ENCODE measurements at regions not wholly inside any gene's neighbourhood (a gene's known extent, or its start where the extent isn't known, plus 50 kb on each side); places are given as distances from the start of the nearest gene placed in this dataset.

DNA sequence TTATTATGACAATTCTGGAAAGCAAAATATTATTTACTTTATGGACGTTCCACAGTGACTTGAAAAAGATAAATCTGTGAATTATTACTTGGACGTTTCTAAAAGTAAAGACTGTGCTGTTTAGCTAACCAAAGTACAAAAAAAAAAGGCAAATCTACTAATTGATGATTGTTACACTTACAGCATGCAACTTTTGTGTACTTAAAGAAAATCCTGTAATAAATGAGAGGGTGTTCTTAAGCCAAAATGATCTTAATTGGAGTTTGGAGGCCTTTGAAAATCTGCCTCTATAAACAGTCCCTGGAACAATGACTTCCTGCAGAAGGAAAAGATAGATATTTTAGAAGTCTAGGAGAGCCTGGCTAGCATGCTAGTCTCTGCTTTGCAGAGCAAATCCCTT is 434.0 kb upstream of the SYT1 start:
- TF ChIP-seq, protein P1, sequence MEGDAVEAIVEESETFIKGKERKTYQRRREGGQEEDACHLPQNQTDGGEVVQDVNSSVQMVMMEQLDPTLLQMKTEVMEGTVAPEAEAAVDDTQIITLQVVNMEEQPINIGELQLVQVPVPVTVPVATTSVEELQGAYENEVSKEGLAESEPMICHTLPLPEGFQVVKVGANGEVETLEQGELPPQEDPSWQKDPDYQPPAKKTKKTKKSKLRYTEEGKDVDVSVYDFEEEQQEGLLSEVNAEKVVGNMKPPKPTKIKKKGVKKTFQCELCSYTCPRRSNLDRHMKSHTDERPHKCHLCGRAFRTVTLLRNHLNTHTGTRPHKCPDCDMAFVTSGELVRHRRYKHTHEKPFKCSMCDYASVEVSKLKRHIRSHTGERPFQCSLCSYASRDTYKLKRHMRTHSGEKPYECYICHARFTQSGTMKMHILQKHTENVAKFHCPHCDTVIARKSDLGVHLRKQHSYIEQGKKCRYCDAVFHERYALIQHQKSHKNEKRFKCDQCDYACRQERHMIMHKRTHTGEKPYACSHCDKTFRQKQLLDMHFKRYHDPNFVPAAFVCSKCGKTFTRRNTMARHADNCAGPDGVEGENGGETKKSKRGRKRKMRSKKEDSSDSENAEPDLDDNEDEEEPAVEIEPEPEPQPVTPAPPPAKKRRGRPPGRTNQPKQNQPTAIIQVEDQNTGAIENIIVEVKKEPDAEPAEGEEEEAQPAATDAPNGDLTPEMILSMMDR (conservative IDR thresholded peaks at IDR 0.05) = no peak
- Mint-ChIP-seq H3K36me3 (ENCODE audit: low read depth) (no peaks in the 10 kb centered on the region), H3K27ac (no peak overlapping the region), H3K4me1 (peaks cover 2% of the 10 kb centered on the region), H3K27me3 (ENCODE audit: insufficient read depth) (no peaks in the 10 kb centered on the region), H3K9me3 (peaks cover 7% of the 10 kb centered on the region), H3K4me3 (no peak overlapping the region)
- H3K9ac ChIP-seq (ENCODE audit: extremely low read depth, low read length, poor library complexity, severe bottlenecking) = no peak overlapping the region
- H3K27ac ChIP-seq (ENCODE audit: low read depth, low read length) = no peak overlapping the region
- H3K4me1 ChIP-seq (ENCODE audit: control insufficient read depth, insufficient read depth, low read length) = no peaks in the 10 kb centered on the region
- H3K4me3 ChIP-seq (ENCODE audit: low read length) = no peak overlapping the region
- DNase-seq = no peak
- H3K9me3 ChIP-seq (ENCODE audit: control insufficient read depth, low read length) = no peaks in the 10 kb centered on the region
- H3K27me3 ChIP-seq (ENCODE audit: control insufficient read depth, insufficient read depth, low read length, poor library complexity, severe bottlenecking) = no peaks in the 10 kb centered on the region
- H3K36me3 ChIP-seq (ENCODE audit: control insufficient read depth, insufficient read depth, low read length) = no peaks in the 10 kb centered on the region
- WGBS, 2 experiments (ENCODE audit: insufficient coverage in 1 of 2, insufficient read length in 1 of 2) = 82% methylated on average over 2 of the region's 2 CpGs; no CpG with 5 or more reads in 1 of the 2 experiments

DNA sequence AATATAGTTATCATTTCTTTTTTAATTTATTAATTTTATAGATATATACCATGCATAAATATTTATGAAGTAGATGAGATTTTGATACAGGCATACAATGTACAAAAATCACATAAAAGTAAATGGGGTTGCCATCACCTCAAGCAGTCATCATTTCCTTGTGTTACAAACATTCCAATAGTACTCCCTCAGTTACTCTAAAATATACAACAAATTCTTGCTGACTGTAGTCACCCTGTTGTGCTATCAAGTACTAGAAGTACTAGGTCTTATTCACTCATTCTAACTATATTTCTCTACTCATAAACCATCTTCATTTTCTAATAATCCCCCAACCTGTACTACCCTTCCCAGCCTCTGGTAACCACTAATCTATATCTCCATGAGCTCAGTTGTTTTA is 432.6 kb upstream of the SYT1 start:
- Mint-ChIP-seq H3K4me3 (no peak overlapping the region), H3K27me3 (ENCODE audit: insufficient read depth) (no peaks in the 10 kb centered on the region), H3K4me1 (peaks cover 1% of the 10 kb centered on the region), H3K36me3 (ENCODE audit: low read depth) (no peaks in the 10 kb centered on the region), H3K9me3 (peaks cover 7% of the 10 kb centered on the region), H3K27ac (no peak overlapping the region)
- no peak for DNase-seq
- Histone ChIP-seq H3K4me3 (ENCODE audit: low read length) (no peak overlapping the region), H3K9ac (ENCODE audit: extremely low read depth, low read length, poor library complexity, severe bottlenecking) (no peak overlapping the region), H3K27me3 (ENCODE audit: control insufficient read depth, insufficient read depth, low read length, poor library complexity, severe bottlenecking) (no peaks in the 10 kb centered on the region), H3K9me3 (ENCODE audit: control insufficient read depth, low read length) (no peaks in the 10 kb centered on the region), H3K36me3 (ENCODE audit: control insufficient read depth, insufficient read depth, low read length) (no peaks in the 10 kb centered on the region), H3K4me1 (ENCODE audit: control insufficient read depth, insufficient read depth, low read length) (no peaks in the 10 kb centered on the region), H3K27ac (ENCODE audit: low read depth, low read length) (no peak overlapping the region)
- TF ChIP-seq, protein P1 (conservative IDR thresholded peaks at IDR 0.05) = no peak

DNA sequence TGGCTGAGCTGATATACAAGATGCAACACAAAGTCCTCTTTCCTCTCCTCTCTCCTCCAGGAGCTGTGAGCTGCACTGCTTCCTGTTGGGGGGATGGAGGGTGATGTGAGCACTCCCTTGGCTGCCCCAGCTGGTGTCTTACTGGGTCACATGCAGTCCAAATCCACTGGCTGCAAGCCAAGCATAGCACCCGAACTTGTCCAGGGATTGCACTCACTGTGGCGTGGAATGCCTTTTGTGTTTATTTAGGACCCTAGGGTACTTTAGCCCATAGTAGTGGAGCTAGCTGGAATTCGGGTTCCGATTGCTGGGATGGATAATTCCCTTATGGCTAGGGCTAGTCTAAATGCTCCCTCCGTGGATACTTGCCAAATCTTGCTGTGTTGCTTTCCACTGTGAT is 424.9 kb upstream of the SYT1 start:
- Mint-ChIP-seq H3K4me3 (no peak overlapping the region), H3K36me3 (ENCODE audit: low read depth) (no peaks in the 10 kb centered on the region), H3K27me3 (ENCODE audit: insufficient read depth) (no peaks in the 10 kb centered on the region), H3K27ac (no peak overlapping the region), H3K4me1 (no peaks in the 10 kb centered on the region), H3K9me3 (no peaks in the 10 kb centered on the region)
- TF ChIP-seq, protein P1 (conservative IDR thresholded peaks at IDR 0.05) = no peak
- DNase-seq = no peak
- Histone ChIP-seq H3K9me3 (ENCODE audit: control insufficient read depth, low read length) (no peaks in the 10 kb centered on the region), H3K27ac (ENCODE audit: low read depth, low read length) (no peak overlapping the region), H3K9ac (ENCODE audit: extremely low read depth, low read length, poor library complexity, severe bottlenecking) (no peak overlapping the region), H3K4me1 (ENCODE audit: control insufficient read depth, insufficient read depth, low read length) (no peaks in the 10 kb centered on the region), H3K27me3 (ENCODE audit: control insufficient read depth, insufficient read depth, low read length, poor library complexity, severe bottlenecking) (no peaks in the 10 kb centered on the region), H3K36me3 (ENCODE audit: control insufficient read depth, insufficient read depth, low read length) (no peaks in the 10 kb centered on the region), H3K4me3 (ENCODE audit: low read length) (no peak overlapping the region)
- 91 to 100% methylated on average over 4 to 5 of the region's 5 CpGs for WGBS, 2 experiments (ENCODE audit: insufficient coverage in 1 of 2, insufficient read length in 1 of 2)
